A172 (cell line): ENCODE measurements at regions not wholly inside any gene's neighbourhood (a gene's known extent, or its start where the extent isn't known, plus 50 kb on each side); places are given as distances from the start of the nearest gene placed in this dataset.

Experiments used
- DNase-seq: peaks from one replicate; pipeline ENCODE4 v3.0.0-alpha.2; 2015; ENCODE audit warnings: low spot score

DNA sequence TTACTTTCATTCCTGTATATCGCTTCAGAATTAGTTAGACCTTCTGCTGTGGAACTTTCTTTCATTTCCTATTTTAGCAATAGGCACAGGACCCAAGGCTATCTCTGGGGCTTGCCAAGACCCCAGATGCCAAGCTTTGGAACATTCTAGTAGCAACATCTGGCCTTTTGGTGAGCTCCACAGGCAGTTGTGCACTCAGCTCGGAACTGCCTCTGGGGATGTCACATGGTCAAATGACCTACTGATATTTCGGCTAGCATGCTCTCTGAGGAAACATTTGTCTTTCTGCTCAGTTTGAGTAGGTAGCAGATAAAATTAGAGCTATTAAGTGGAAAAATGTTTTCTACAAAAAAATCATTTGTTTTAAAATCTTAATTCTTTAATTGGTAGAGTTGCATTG is 76.6 kb upstream of the ITGA4 start:
- no peak for DNase-seq

GRCh38 chr2:181384923-181385322 is 72.3 kb upstream of the ITGA4 start:
- DNase-seq, result no peak

DNA sequence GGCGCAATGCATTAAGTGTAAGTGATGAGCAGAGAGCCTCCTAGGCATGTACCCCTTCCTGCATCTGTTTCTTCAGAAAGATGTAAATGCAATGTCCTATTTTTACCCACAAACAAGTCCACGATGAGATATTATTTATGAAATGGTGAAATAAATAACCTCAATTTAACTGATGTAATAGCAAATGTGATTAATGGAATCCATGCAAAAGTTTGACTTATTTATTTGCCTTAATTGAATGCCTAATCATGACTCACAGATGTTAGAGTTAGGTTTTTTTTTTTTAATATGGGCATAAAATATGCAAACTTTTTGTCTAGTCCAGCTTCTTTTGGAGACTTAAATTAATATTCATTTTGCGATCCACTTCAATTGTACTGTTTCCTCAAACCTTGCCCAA is 67.7 kb upstream of the ITGA4 start:
- no peak for DNase-seq

GRCh38 chr2:181393472-181393871 is 63.7 kb upstream of the ITGA4 start:
- DNase-seq, result peak; percentile 66

GRCh38 chr2:181394741-181395437 is 62.3 kb upstream of the ITGA4 start:
- no peak for DNase-seq

DNA sequence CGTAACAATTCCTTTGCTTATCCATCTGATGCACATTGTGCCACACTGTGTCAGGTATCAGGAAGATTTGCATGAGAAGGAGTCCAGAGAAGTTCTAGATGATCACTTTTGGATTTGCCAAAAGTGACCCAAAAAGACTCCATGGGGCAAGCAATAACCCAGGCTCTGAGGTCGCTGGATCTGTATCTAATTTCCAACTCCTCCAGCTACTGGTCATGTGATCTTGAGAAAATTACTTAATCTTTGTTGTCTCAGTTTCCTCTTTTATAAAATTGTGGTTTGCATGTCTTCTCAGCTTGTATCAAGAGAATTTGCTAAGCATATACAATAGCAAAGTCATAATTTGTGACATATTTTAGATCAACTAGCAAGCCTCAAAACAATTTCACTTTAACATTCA is 61.3 kb upstream of the ITGA4 start:
- DNase-seq, result no peak

- peak; percentile 6 for DNase-seq
Measured at GRCh38 chr2:181396256-181397123, 60.7 kb upstream of the ITGA4 start.

DNA sequence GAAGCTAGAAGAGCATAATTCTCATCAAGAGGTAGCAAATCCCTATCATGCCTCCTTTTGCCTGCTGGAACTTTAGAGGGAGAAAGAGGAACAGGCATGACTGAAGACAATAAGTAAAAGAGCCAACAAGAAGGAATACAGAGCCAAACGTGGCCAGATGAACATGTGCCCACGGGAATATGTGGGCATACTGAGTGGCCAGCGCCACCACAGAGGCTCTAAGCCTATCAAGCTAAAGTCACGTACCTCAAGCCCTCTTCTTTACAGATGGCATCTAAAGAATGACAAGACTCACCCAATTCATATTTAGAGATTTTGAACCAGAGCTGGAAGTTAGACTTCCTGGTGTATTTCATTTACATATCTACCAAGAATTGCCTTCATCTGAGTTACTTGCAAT is 59.9 kb upstream of the ITGA4 start:
- DNase-seq, result no peak

DNA sequence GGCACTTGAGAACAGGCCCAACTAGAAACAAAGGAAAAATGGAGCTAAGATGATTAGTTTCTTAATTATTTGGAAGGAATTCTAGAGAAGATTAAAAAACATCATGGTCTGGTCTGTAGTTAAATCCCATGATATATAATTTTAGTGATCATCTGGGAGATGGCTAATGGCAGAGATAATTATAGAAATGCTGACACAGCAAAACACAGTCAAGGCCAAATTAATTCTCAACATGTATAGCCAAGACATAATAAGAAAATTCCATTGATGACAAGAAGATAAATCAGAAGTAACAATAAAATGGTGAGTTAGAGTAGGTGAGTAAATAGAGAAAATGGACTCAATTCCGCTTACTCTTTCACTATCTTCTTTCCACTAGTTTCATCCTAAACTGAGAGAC is 59.2 kb upstream of the ITGA4 start:
- no peak for DNase-seq

GRCh38 chr2:181399027-181399426 is 58.2 kb upstream of the ITGA4 start:
- no peak for DNase-seq

- no peak for DNase-seq
Measured at GRCh38 chr2:181404472-181404871, 52.7 kb upstream of the ITGA4 start.

- DNase-seq, result no peak
Measured at GRCh38 chr2:181407171-181407570, 50.0 kb upstream of the ITGA4 start.
